IMR-90 (cell line): ENCODE measurements at regions not wholly inside any gene's neighbourhood (a gene's known extent, or its start where the extent isn't known, plus 50 kb on each side); places are given as distances from the start of the nearest gene placed in this dataset.
A peak's percentile ranks its signal among the peaks of the same experiment; 100 is the strongest.

Experiments used
- ATAC-seq: fragments of 200-7000 bp; cut with Tn5 transposase; 2 replicates; pipeline ENCODE4 v1.9.1; 2020; ENCODE audit warnings: low read depth, mild to moderate bottlenecking, moderate library complexity
- BruUV-seq: library from RNA; stranded (reverse); fragments of 400-500 nt; replicated peaks from 2 replicates; lab custom pipeline; 2021; lab: Mats Ljungman, UMichigan
- CTCF ChIA-PET: fragments of 300-600 bp; formaldehyde crosslinking; extraction: SDS; loops from one replicate; lab custom pipeline; 2021; ENCODE audit warnings: antibody characterized with exemption; lab: Yijun Ruan, JAX
- POLR2A ChIA-PET: fragments of 300-600 bp; sonication (Branson Sonifier 250); formaldehyde crosslinking; loops from one replicate; lab custom pipeline; 2022; ENCODE audit warnings: antibody characterized with exemption; ENCODE audit not compliant: unreplicated experiment; lab: Charles Lee
- DNase-seq: peaks from one replicate; pipeline ENCODE4 v3.0.0; 2013
- H2AFZ ChIP-seq: replicated peaks from 2 replicates; pipeline ENCODE3; 2013; ENCODE audit warnings: low read length, mild to moderate bottlenecking; ENCODE audit not compliant: poor library complexity
- H2AK5ac ChIP-seq: 2 replicates; pipeline ENCODE4 v1.6.1; 2013; ENCODE audit warnings: low read depth, low read length, inconsistent platforms
- H2AK9ac ChIP-seq: replicated peaks from 2 replicates; pipeline ENCODE3; 2013; ENCODE audit warnings: mild to moderate bottlenecking, low read depth, low read length, moderate library complexity; ENCODE audit not compliant: poor library complexity
- H2BK120ac ChIP-seq: 2 replicates; pipeline ENCODE4 v1.6.1; 2013; ENCODE audit warnings: low read depth, low read length, inconsistent platforms
- H2BK15ac ChIP-seq: 3 replicates; pipeline ENCODE4 v1.6.1; 2013; ENCODE audit warnings: low read depth, low read length, inconsistent platforms
- H2BK20ac ChIP-seq: 2 replicates; pipeline ENCODE4 v1.6.1; 2013; ENCODE audit warnings: low read depth, mild to moderate bottlenecking, inconsistent platforms, low read length, moderate library complexity
- H2BK5ac ChIP-seq: 2 replicates; pipeline ENCODE4 v1.6.1; 2013; ENCODE audit warnings: mild to moderate bottlenecking, low read depth, low read length, inconsistent platforms; ENCODE audit not compliant: poor library complexity, severe bottlenecking
- H3K14ac ChIP-seq: replicated peaks from 2 replicates; pipeline ENCODE4 v1.6.1; 2013; ENCODE audit warnings: low read depth, low read length, inconsistent platforms
- H3K18ac ChIP-seq: 2 replicates; pipeline ENCODE4 v1.6.1; 2013; ENCODE audit warnings: low read depth, low read length, control low read depth
- H3K23ac ChIP-seq: 2 replicates; pipeline ENCODE4 v1.6.1; 2013; ENCODE audit warnings: low read depth, low read length, inconsistent platforms
- H3K27ac ChIP-seq: 2 replicates; pipeline ENCODE4 v1.5.1; 2013; ENCODE audit warnings: mild to moderate bottlenecking, control low read depth, low read length; ENCODE audit not compliant: insufficient read depth
- H3K27me3 ChIP-seq: 2 replicates; pipeline ENCODE4 v1.6.1; 2013; ENCODE audit warnings: low read length; ENCODE audit not compliant: control insufficient read depth, insufficient read depth
- H3K36me3 ChIP-seq: 2 replicates; pipeline ENCODE4 v1.6.1; 2013; ENCODE audit warnings: low read length, mixed read lengths; ENCODE audit not compliant: control insufficient read depth, insufficient read depth
- H3K4ac ChIP-seq: 2 replicates; pipeline ENCODE4 v1.6.1; 2013; ENCODE audit warnings: low read depth, low read length, inconsistent platforms
- H3K4me1 ChIP-seq: 2 replicates; pipeline ENCODE4 v1.6.1; 2013; ENCODE audit warnings: low read length, mixed read lengths; ENCODE audit not compliant: control insufficient read depth, insufficient read depth
- H3K4me2 ChIP-seq: 2 replicates; pipeline ENCODE4 v1.6.1; 2013; ENCODE audit warnings: low read depth, mild to moderate bottlenecking, control low read depth, low read length, moderate library complexity
- H3K4me3 ChIP-seq: 2 replicates; pipeline ENCODE4 v1.5.1; 2013; ENCODE audit warnings: low read depth, mild to moderate bottlenecking, control low read depth, low read length, moderate library complexity; ENCODE audit not compliant: insufficient read depth
- H3K56ac ChIP-seq: 2 replicates; pipeline ENCODE4 v1.6.1; 2013; ENCODE audit warnings: low read length, inconsistent platforms; ENCODE audit not compliant: insufficient read depth; ENCODE audit errors: extremely low read depth
- H3K79me1 ChIP-seq, 2 experiments: 2 replicates each; pipeline ENCODE4 v1.6.1; 2013; ENCODE audit warnings: low read length in 2 of 2, inconsistent platforms in 1 of 2, low read depth in 1 of 2
- H3K9ac ChIP-seq: 2 replicates; pipeline ENCODE4 v1.6.1; 2013; ENCODE audit warnings: low read depth, low read length, control low read depth
- H3K9me1 ChIP-seq: 2 replicates; pipeline ENCODE4 v1.6.1; 2013; ENCODE audit warnings: low read length, inconsistent platforms; ENCODE audit not compliant: insufficient read depth
- H3K9me3 ChIP-seq: 2 replicates; pipeline ENCODE4 v1.6.1; 2013; ENCODE audit warnings: low read length; ENCODE audit not compliant: control insufficient read depth, insufficient read depth
- H4K20me1 ChIP-seq: 2 replicates; pipeline ENCODE4 v1.6.1; 2013; ENCODE audit warnings: low read length, inconsistent platforms; ENCODE audit not compliant: insufficient read depth
- H4K5ac ChIP-seq: 2 replicates; pipeline ENCODE4 v1.6.1; 2013; ENCODE audit warnings: mild to moderate bottlenecking, low read depth, low read length, control low read depth
- H4K8ac ChIP-seq, 2 experiments: 2 replicates each; pipeline ENCODE4 v1.6.1; 2013; ENCODE audit warnings: low read depth in 2 of 2, low read length in 2 of 2, control low read depth in 1 of 2, inconsistent platforms in 1 of 2
- H4K91ac ChIP-seq: 2 replicates; pipeline ENCODE4 v1.6.1; 2013; ENCODE audit warnings: low read depth, low read length, inconsistent platforms; ENCODE audit not compliant: insufficient read depth
- NFE2L2 ChIP-seq: fragments of 150-350 bp; IDR thresholded peaks from 2 replicates; pipeline ENCODE4 v1.6.1; 2016; ENCODE audit warnings: low read depth, mild to moderate bottlenecking, low read length
- RCOR1 ChIP-seq: IDR thresholded peaks from 2 replicates; pipeline ENCODE4 v1.6.1; 2012; ENCODE audit warnings: mild to moderate bottlenecking, low read length, improper control_type of control experiment; ENCODE audit not compliant: insufficient replicate concordance
- WGBS, 2 experiments: methylation state at CpG; one replicate each; pipeline versions ENCODE4 v1.1.5 to v1.1.7; 2013; ENCODE audit warnings: missing lambda C conversion rate in 2 of 2; ENCODE audit not compliant: insufficient read length in 1 of 2; ENCODE audit errors: extremely low coverage in 2 of 2; 5-methylcytosine and 5-hydroxymethylcytosine counted together
- dilution Hi-C: fragments of 300-500 bp; cut with HindIII; formaldehyde crosslinking; loops from one replicate; pipeline ENCODE4 v1.14.3; 2018; ENCODE audit warnings: low sequenced_read_pairs; ENCODE audit not compliant: unreplicated experiment
- in situ Hi-C: fragments of 300-500 bp; cut with MboI; formaldehyde crosslinking; loops from 3 replicates; pipeline ENCODE4 v1.14.3; 2019; ENCODE audit warnings: low sequenced_read_pairs, inconsistent platforms, mixed read lengths
- intact Hi-C: fragments of 100-400 bp; cut with micrococcal nuclease; formaldehyde crosslinking; loops from 2 replicates; pipeline ENCODE4 v1.10.0; 2022

- DNase-seq (peak; percentile 41), ATAC-seq (no peak)
- Histone ChIP-seq H3K4me3 (no peak overlapping the region), H3K27ac (no peak overlapping the region), H2AFZ (no peak overlapping the region), H3K9ac (no peak overlapping the region), H4K5ac (no peak overlapping the region), H2BK20ac (no peak overlapping the region), H2BK15ac (no peak overlapping the region), H3K4me2 (no peak overlapping the region), H3K4me1 (peaks cover 1% of the 10 kb centered on the region; the same call in 1 of the 2 replicates), H2AK5ac (no peak overlapping the region), H3K27me3 (no peaks in the 10 kb centered on the region), H2BK120ac (no peak overlapping the region), H2AK9ac (no peak overlapping the region), H3K4ac (no peak overlapping the region), H3K9me1 (no peaks in the 10 kb centered on the region), H3K9me3 (peaks cover 10% of the 10 kb centered on the region), H3K18ac (no peak overlapping the region), H3K23ac (no peak overlapping the region), H4K91ac (no peak overlapping the region), H3K14ac (no peak overlapping the region), H2BK5ac (no peak overlapping the region), H3K79me1 (no peaks in the 10 kb centered on the region), H4K8ac (no peak overlapping the region), H4K20me1 (no peaks in the 10 kb centered on the region), H3K56ac (no peak overlapping the region), H3K36me3 (no peaks in the 10 kb centered on the region)
- in situ Hi-C loops: no loop called here
- no TSS peak for BruUV-seq
- TF ChIP-seq NFE2L2 (0 out of 2 replicates have a peak, but pooled peaks have one; percentile 22), RCOR1 (no peak)
- ChIA-PET CTCF (interaction anchor here (0.6 kb wide), 1 partner anchor 20 kb away, joined by 3 read pairs; no protein-coding TSS in a partner anchor), POLR2A (no interaction called here)
- dilution Hi-C loops: no loop called here
- intact Hi-C loops: no loop called here
- WGBS, 2 experiments: 25% methylated on average over 1 of the region's 1 CpG; no CpG with 5 or more reads in 1 of the 2 experiments
Observed at GRCh38 chr2:228548230-228548629, 366.7 kb upstream of the SPHKAP start.
